Hindlimb muscle (tissue), 1 donor: ENCODE measurements at regions not wholly inside any gene's neighbourhood (a gene's known extent, or its start where the extent isn't known, plus 50 kb on each side); places are given as distances from the start of the nearest gene placed in this dataset.

Source experiments
- DNase-seq: peaks from one replicate; pipeline ENCODE4 v3.0.0-alpha.2; 2013

GRCh38 chr2:12293874-12294273, 422.9 kb upstream of the TRIB2 start:
- DNase-seq: no peak

- no peak for DNase-seq
These were observed 420.7 kb upstream of the TRIB2 start for GRCh38 chr2:12295856-12296519.

- DNase-seq: no peak
These were observed 419.8 kb upstream of the TRIB2 start for GRCh38 chr2:12296915-12297314.

- DNase-seq: no peak
These were observed 418.4 kb upstream of the TRIB2 start for GRCh38 chr2:12298352-12298751.

GRCh38 chr2:12299431-12299830, 417.3 kb upstream of the TRIB2 start:
- DNase-seq: no peak

- DNase-seq: no peak
These were observed 416.6 kb upstream of the TRIB2 start for GRCh38 chr2:12300019-12300602.

GRCh38 chr2:12300927-12301326, 415.8 kb upstream of the TRIB2 start:
- no peak for DNase-seq

GRCh38 chr2:12302140-12302539, 414.6 kb upstream of the TRIB2 start:
- no peak for DNase-seq

- DNase-seq: no peak
These were observed 414.0 kb upstream of the TRIB2 start for GRCh38 chr2:12302691-12303090.

GRCh38 chr2:12303181-12304030, 413.3 kb upstream of the TRIB2 start:
- DNase-seq: no peak

GRCh38 chr2:12304564-12305171, 412.1 kb upstream of the TRIB2 start:
- no peak for DNase-seq

- DNase-seq: no peak
These were observed 410.8 kb upstream of the TRIB2 start for GRCh38 chr2:12305931-12306330.

- no peak for DNase-seq
These were observed 406.3 kb upstream of the TRIB2 start for GRCh38 chr2:12310399-12310798.

GRCh38 chr2:12313445-12314126, 403.1 kb upstream of the TRIB2 start:
- DNase-seq: peak; percentile 51

GRCh38 chr2:12314127-12314760, 402.5 kb upstream of the TRIB2 start:
- DNase-seq: no peak

GRCh38 chr2:12315224-12315623, 401.5 kb upstream of the TRIB2 start:
- no peak for DNase-seq

- no peak for DNase-seq
These were observed 400.3 kb upstream of the TRIB2 start for GRCh38 chr2:12316476-12316875.

GRCh38 chr2:12317286-12317685, 399.4 kb upstream of the TRIB2 start:
- no peak for DNase-seq

GRCh38 chr2:12317814-12318426, 398.8 kb upstream of the TRIB2 start:
- no peak for DNase-seq

- DNase-seq: no peak
These were observed 398.2 kb upstream of the TRIB2 start for GRCh38 chr2:12318427-12319057.

GRCh38 chr2:12320027-12320734, 396.6 kb upstream of the TRIB2 start:
- DNase-seq: no peak
